Lung (tissue), 11 donors: ENCODE measurements at regions not wholly inside any gene's neighbourhood (a gene's known extent, or its start where the extent isn't known, plus 50 kb on each side); places are given as distances from the start of the nearest gene placed in this dataset.

Source experiments
- ATAC-seq: fragments of 200-7000 bp; cut with Tn5 transposase; one replicate; pipeline ENCODE4 v1.9.1; 2020; ENCODE audit warnings: moderate number of reproducible peaks; ENCODE audit not compliant: insufficient read depth, low FRiP score
- DNase-seq, 3 donors: peaks; one replicate each; pipeline ENCODE4 v3.0.0-alpha.2; 2013 to 2017
- H3K27ac ChIP-seq, 2 donors: one replicate each; pipeline ENCODE4 v1.5.1; 2013; ENCODE audit warnings: mild to moderate bottlenecking in 2 of 2, moderate library complexity in 2 of 2, control low read depth in 1 of 2, inconsistent platforms in 1 of 2, low read depth in 1 of 2, low read length in 1 of 2
- H3K27me3 ChIP-seq, 3 donors: one replicate each; pipeline ENCODE4 v1.5.1; 2013; ENCODE audit warnings: low read length in 2 of 3; ENCODE audit not compliant: control insufficient read depth in 3 of 3, insufficient read depth in 3 of 3
- H3K36me3 ChIP-seq, 4 donors: one replicate each; pipeline ENCODE4 v1.5.1; 2013; ENCODE audit warnings: low read length in 4 of 4, mild to moderate bottlenecking in 1 of 4, moderate library complexity in 1 of 4; ENCODE audit not compliant: control insufficient read depth in 4 of 4, insufficient read depth in 4 of 4
- H3K4me1 ChIP-seq, 5 donors: one replicate each; pipeline ENCODE4 v1.5.1; 2013; ENCODE audit warnings: low read length in 5 of 5, mild to moderate bottlenecking in 2 of 5, moderate library complexity in 1 of 5; ENCODE audit not compliant: control insufficient read depth in 5 of 5, insufficient read depth in 5 of 5
- H3K4me3 ChIP-seq: one replicate; pipeline ENCODE4 v1.5.1; 2013; ENCODE audit warnings: mild to moderate bottlenecking, control low read depth, moderate library complexity
- H3K9ac ChIP-seq, 2 donors: one replicate each; pipeline ENCODE4 v1.5.1; 2013; ENCODE audit warnings: low read length in 2 of 2, control low read depth in 1 of 2; ENCODE audit not compliant: insufficient read depth in 1 of 2
- H3K9me3 ChIP-seq, 4 donors: one replicate each; pipeline ENCODE4 v1.5.1; 2013; ENCODE audit warnings: low read length in 3 of 4, mild to moderate bottlenecking in 1 of 4, moderate library complexity in 1 of 4; ENCODE audit not compliant: control insufficient read depth in 4 of 4, insufficient read depth in 3 of 4
- CTCF ChIP-seq: IDR thresholded peaks from 2 replicates; pipeline ENCODE4 v1.5.1; 2012; ENCODE audit warnings: mild to moderate bottlenecking; ENCODE audit errors: control extremely low read depth, extremely low read depth
- WGBS, 2 donors: extraction: QIAGEN DNeasy Blood & Tissue Kit; methylation state at CpG; one replicate each; pipeline ENCODE4 v1.1.7; 2013; 5-methylcytosine and 5-hydroxymethylcytosine counted together
- donor health status: control.
- donor health status: control.
- donor health status: Bipolar disorder and iron deficiency.
- donor health status: healthy.
- donor health status: DM: yes; HTN: yes; CAD: no.

- H3K4me1 ChIP-seq, result no peaks in the 10 kb centered on the region
- no peak overlapping the region for H3K27ac ChIP-seq
- WGBS, 2 donors, result 48 to 65% methylated on average over 3 of the region's 3 CpGs
- H3K9ac ChIP-seq, result no peak overlapping the region
- peaks cover 0 to 3% (median 0%) of the 10 kb centered on the region in 3 donors for H3K27me3 ChIP-seq
- H3K36me3 ChIP-seq, result no peaks in the 10 kb centered on the region
- no peak overlapping the region for H3K4me3 ChIP-seq
- no peak for TF ChIP-seq CTCF
- ATAC-seq (no peak), DNase-seq (no peak)
- H3K9me3 ChIP-seq, result peaks cover 0 to 2% (median 0%) of the 10 kb centered on the region in 4 donors
These were observed 114.8 kb upstream of the XYLT1 start for GRCh38 chr16:17585449-17586074.

GRCh38 chr16:17578981-17579874 lies 108.5 kb upstream of the XYLT1 start:
- H3K36me3 ChIP-seq, result no peaks in the 10 kb centered on the region
- peak; percentile 69 for TF ChIP-seq CTCF
- no peaks in the 10 kb centered on the region for H3K9me3 ChIP-seq
- DNase-seq (peak; percentile 60 to 82 (median 75)), ATAC-seq (peak; percentile 82)
- no peaks in the 10 kb centered on the region for H3K27me3 ChIP-seq
- H3K27ac ChIP-seq, result no peak overlapping the region
- H3K4me3 ChIP-seq, result no peak overlapping the region
- no peak overlapping the region for H3K9ac ChIP-seq
- 17 to 18% methylated on average over 10 of the region's 10 CpGs for WGBS, 2 donors
- no peaks in the 10 kb centered on the region for H3K4me1 ChIP-seq

GRCh38 chr16:17574256-17574655 lies 103.5 kb upstream of the XYLT1 start:
- no peaks in the 10 kb centered on the region for H3K9me3 ChIP-seq
- H3K27ac ChIP-seq, result no peak overlapping the region
- WGBS, 2 donors, result 74 to 84% methylated on average over 3 of the region's 3 CpGs
- H3K4me3 ChIP-seq, result no peak overlapping the region
- H3K4me1 ChIP-seq, result no peaks in the 10 kb centered on the region
- TF ChIP-seq CTCF, result no peak
- no peaks in the 10 kb centered on the region for H3K36me3 ChIP-seq
- DNase-seq, result no peak
- ATAC-seq, result no peak
- no peak overlapping the region for H3K9ac ChIP-seq
- peaks cover 0 to 3% (median 0%) of the 10 kb centered on the region in 3 donors for H3K27me3 ChIP-seq
